ENCODE measurements at regions not wholly inside any gene's neighbourhood (a gene's known extent, or its start where the extent isn't known, plus 50 kb on each side); places are given as distances from the start of the nearest gene placed in this dataset.

GRCh38 chr6:121499666-121500065 lies 64.2 kb downstream of the GJA1 start:
- Histone ChIP-seq H3K4me3 (ENCODE audit: low read depth, low read length) (no peak overlapping the region), H3K27me3 (no peaks in the 10 kb centered on the region), H3K4me1 (no peaks in the 10 kb centered on the region), H3K9me3 (no peaks in the 10 kb centered on the region), H3K36me3 (no peaks in the 10 kb centered on the region)
- DNase-seq, result no peak
- TF ChIP-seq CTCF (IDR thresholded peaks at IDR 0.05; ENCODE audit: low read depth, low read length), result no peak

DNA sequence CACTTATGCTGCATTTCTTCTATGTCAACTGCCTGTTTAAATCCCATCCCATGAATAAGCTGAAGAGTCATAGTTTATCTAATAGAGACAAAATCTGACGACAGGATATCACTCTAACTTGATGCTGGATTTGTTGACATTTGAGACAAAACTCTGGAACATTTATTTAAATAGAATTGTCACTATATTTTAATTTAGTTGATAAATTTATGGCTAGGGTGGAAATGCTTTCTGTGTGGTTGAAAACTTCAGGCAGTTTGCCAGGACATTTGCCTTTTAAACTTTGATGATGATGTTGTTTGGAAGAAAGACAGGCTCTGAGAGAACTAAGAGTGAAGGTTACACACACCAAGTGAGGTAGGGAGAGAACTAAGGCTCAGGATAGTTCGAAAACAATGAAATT lies 68.1 kb downstream of the GJA1 start:
- no peak for TF ChIP-seq CTCF (IDR thresholded peaks at IDR 0.05; ENCODE audit: low read depth, low read length)
- H3K4me1 ChIP-seq, result no peaks in the 10 kb centered on the region
- no peak overlapping the region for H3K4me3 ChIP-seq (ENCODE audit: low read depth, low read length)
- no peaks in the 10 kb centered on the region for H3K9me3 ChIP-seq
- H3K36me3 ChIP-seq, result no peaks in the 10 kb centered on the region
- no peaks in the 10 kb centered on the region for H3K27me3 ChIP-seq
- DNase-seq, result no peak

DNA sequence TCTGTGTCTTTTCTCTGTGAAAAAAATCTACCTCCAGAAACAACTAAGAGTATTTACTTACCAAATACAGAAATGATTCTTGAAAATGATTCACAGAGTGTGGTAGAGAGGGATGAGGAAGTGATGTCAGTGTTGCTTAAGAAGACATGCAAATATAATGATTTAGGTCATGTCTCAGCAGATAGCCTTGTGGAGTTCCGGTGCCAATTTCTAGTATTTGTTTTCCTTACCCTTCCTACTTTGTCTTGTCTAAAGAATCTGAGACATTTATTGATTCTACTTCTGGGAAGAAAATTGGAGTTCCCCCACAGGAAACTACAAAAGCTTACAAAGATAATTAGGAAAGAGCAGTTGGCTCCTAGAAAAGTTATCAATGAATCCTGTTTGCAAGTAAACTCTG lies 68.8 kb downstream of the GJA1 start:
- DNase-seq, result no peak
- Histone ChIP-seq H3K4me1 (no peaks in the 10 kb centered on the region), H3K9me3 (no peaks in the 10 kb centered on the region), H3K4me3 (ENCODE audit: low read depth, low read length) (no peak overlapping the region), H3K27me3 (no peaks in the 10 kb centered on the region), H3K36me3 (no peaks in the 10 kb centered on the region)
- no peak for TF ChIP-seq CTCF (IDR thresholded peaks at IDR 0.05; ENCODE audit: low read depth, low read length)

GRCh38 chr6:121505284-121505683 lies 69.8 kb downstream of the GJA1 start:
- H3K36me3 ChIP-seq, result no peaks in the 10 kb centered on the region
- no peak for TF ChIP-seq CTCF (IDR thresholded peaks at IDR 0.05; ENCODE audit: low read depth, low read length)
- no peak for DNase-seq

GRCh38 chr6:121506761-121507754 lies 71.6 kb downstream of the GJA1 start:
- no peaks in the 10 kb centered on the region for H3K4me1 ChIP-seq
- no peaks in the 10 kb centered on the region for H3K27me3 ChIP-seq
- no peaks in the 10 kb centered on the region for H3K36me3 ChIP-seq
- DNase-seq, result no peak
- no peak for TF ChIP-seq CTCF (IDR thresholded peaks at IDR 0.05; ENCODE audit: low read depth, low read length)
- H3K4me3 ChIP-seq (ENCODE audit: low read depth, low read length), result no peak overlapping the region
- no peaks in the 10 kb centered on the region for H3K9me3 ChIP-seq

More at GRCh38 chr6:121505284-121505683, 69.8 kb downstream of the GJA1 start:
- H3K4me3 ChIP-seq (ENCODE audit: low read depth, low read length), result no peak overlapping the region
- H3K27me3 ChIP-seq, result no peaks in the 10 kb centered on the region
- no peaks in the 10 kb centered on the region for H3K9me3 ChIP-seq
- no peaks in the 10 kb centered on the region for H3K4me1 ChIP-seq

DNA sequence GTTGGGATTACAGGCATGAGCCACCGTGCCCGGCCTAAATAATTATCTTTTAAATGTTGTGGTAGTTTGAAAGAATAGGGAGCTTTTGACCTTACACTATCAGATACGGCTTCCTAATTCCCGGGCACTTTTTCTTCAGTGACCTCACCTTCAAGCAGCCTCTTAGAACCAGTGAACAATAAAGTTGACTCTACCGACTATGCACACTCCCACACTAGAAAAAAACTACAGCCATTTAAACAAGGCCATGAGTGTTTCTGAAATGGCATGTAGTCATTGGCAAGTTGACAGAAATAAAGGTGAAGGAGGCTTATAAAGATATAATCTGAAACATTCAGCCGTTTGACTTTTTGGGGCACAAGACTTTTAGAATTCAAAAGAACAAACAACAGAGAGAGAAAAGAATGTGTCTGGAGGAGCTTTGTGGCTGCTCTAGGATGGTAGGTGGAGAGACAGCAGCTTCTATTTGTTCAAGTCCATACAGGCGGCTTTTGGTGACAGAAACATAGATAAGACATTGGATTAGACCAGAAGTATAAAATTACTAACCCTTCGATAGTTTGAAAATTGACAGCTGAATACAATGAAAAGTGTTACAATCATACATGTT lies 75.2 kb downstream of the GJA1 start:
- TF ChIP-seq CTCF (IDR thresholded peaks at IDR 0.05; ENCODE audit: low read depth, low read length), result no peak
- Histone ChIP-seq H3K36me3 (no peaks in the 10 kb centered on the region), H3K27me3 (no peaks in the 10 kb centered on the region), H3K9me3 (no peaks in the 10 kb centered on the region), H3K4me1 (no peaks in the 10 kb centered on the region), H3K4me3 (ENCODE audit: low read depth, low read length) (no peak overlapping the region)
- no peak for DNase-seq

Data from BE2C (cell line).